Kasumi-1 (cell line): ENCODE measurements at regions not wholly inside any gene's neighbourhood (a gene's known extent, or its start where the extent isn't known, plus 50 kb on each side); places are given as distances from the start of the nearest gene placed in this dataset.
"Not testable (repeated sequence)": the region's sequence is repeated elsewhere in the genome, so short reads cannot be mapped to it uniquely, and the experiment has no call there.

Source experiments
- DNase-seq, 2 experiments: peaks; one replicate each; lab custom pipeline; 2025; lab: John Stamatoyannopoulos, UW

- DNase-seq = no peak
Observed at GRCh38 chr13:101003566-101003965, 329.0 kb upstream of the TMTC4 start.

- no peak for DNase-seq
Observed at GRCh38 chr13:100989392-100989791, 314.8 kb upstream of the TMTC4 start.

- DNase-seq = no peak
Observed at GRCh38 chr13:100988921-100989320, 314.3 kb upstream of the TMTC4 start.

- DNase-seq = no peak
Observed at GRCh38 chr13:100987948-100988347, 313.4 kb upstream of the TMTC4 start.

GRCh38 chr13:100986571-100986970 is 312.0 kb upstream of the TMTC4 start:
- DNase-seq = no peak

- DNase-seq = no peak
Observed at GRCh38 chr13:100984085-100984705, 309.6 kb upstream of the TMTC4 start.

GRCh38 chr13:100983111-100983510 is 308.5 kb upstream of the TMTC4 start:
- no peak for DNase-seq

- DNase-seq = no peak
Observed at GRCh38 chr13:100980171-100980570, 305.6 kb upstream of the TMTC4 start.

- DNase-seq = no peak
Observed at GRCh38 chr13:100977841-100978240, 303.2 kb upstream of the TMTC4 start.

- DNase-seq = no peak
Observed at GRCh38 chr13:100976993-100977392, 302.4 kb upstream of the TMTC4 start.

GRCh38 chr13:100975666-100976065 is 301.1 kb upstream of the TMTC4 start:
- not testable (repeated sequence) for DNase-seq

- DNase-seq = no peak
Observed at GRCh38 chr13:100962585-100962984, 288.0 kb upstream of the TMTC4 start.

- no peak for DNase-seq
Observed at GRCh38 chr13:100961186-100961585, 286.6 kb upstream of the TMTC4 start.

GRCh38 chr13:100958831-100959230 is 284.2 kb upstream of the TMTC4 start:
- DNase-seq = no peak

- no peak for DNase-seq
Observed at GRCh38 chr13:100957741-100958140, 283.1 kb upstream of the TMTC4 start.

GRCh38 chr13:100954430-100955305 is 280.1 kb upstream of the TMTC4 start:
- DNase-seq = no peak

- DNase-seq = no peak
Observed at GRCh38 chr13:100951016-100951415, 276.4 kb upstream of the TMTC4 start.

GRCh38 chr13:100948937-100949336 is 274.3 kb upstream of the TMTC4 start:
- DNase-seq = not testable (repeated sequence)

GRCh38 chr13:100946588-100946987 is 272.0 kb upstream of the TMTC4 start:
- DNase-seq = no peak

GRCh38 chr13:100944791-100945345 is 270.3 kb upstream of the TMTC4 start:
- no peak for DNase-seq

- no peak for DNase-seq
Observed at GRCh38 chr13:100942742-100943141, 268.1 kb upstream of the TMTC4 start.

- DNase-seq = no peak
Observed at GRCh38 chr13:100941377-100942368, 267.1 kb upstream of the TMTC4 start.
